HG03442 (cell line): ENCODE measurements at regions not wholly inside any gene's neighbourhood (a gene's known extent, or its start where the extent isn't known, plus 50 kb on each side); places are given as distances from the start of the nearest gene placed in this dataset.

Source experiments
- ATAC-seq: cut with Tn5 transposase; IDR thresholded peaks from one replicate; pipeline ENCODE4 v1.9.1; 2021; ENCODE audit warnings: mild to moderate bottlenecking, moderate library complexity; ENCODE audit not compliant: unreplicated experiment

- ATAC-seq, result no peak
Observed at GRCh38 chr7:25279705-25280104, 51.4 kb upstream of the NPVF start.

GRCh38 chr7:25280181-25280580 is 51.9 kb upstream of the NPVF start:
- ATAC-seq, result no peak

GRCh38 chr7:25282194-25282593 is 53.9 kb upstream of the NPVF start:
- no peak for ATAC-seq

- no peak for ATAC-seq
Observed at GRCh38 chr7:25286756-25287155, 58.5 kb upstream of the NPVF start.

- ATAC-seq, result no peak
Observed at GRCh38 chr7:25287291-25287690, 59.0 kb upstream of the NPVF start.

- ATAC-seq, result no peak
Observed at GRCh38 chr7:25288556-25289307, 60.4 kb upstream of the NPVF start.

GRCh38 chr7:25289518-25289917 is 61.2 kb upstream of the NPVF start:
- ATAC-seq, result no peak

GRCh38 chr7:25294624-25295023 is 66.3 kb upstream of the NPVF start:
- ATAC-seq, result no peak

- ATAC-seq, result no peak
Observed at GRCh38 chr7:25295387-25295786, 67.1 kb upstream of the NPVF start.

- ATAC-seq, result no peak
Observed at GRCh38 chr7:25296086-25296485, 67.8 kb upstream of the NPVF start.

GRCh38 chr7:25297278-25297677 is 69.0 kb upstream of the NPVF start:
- no peak for ATAC-seq

GRCh38 chr7:25303281-25304181 is 75.2 kb upstream of the NPVF start:
- ATAC-seq, result no peak

GRCh38 chr7:25304691-25305090 is 76.4 kb upstream of the NPVF start:
- ATAC-seq, result no peak

GRCh38 chr7:25305831-25306230 is 77.5 kb upstream of the NPVF start:
- ATAC-seq, result no peak

GRCh38 chr7:25307624-25308023 is 79.3 kb upstream of the NPVF start:
- ATAC-seq, result no peak

GRCh38 chr7:25308246-25308645 is 80.0 kb upstream of the NPVF start:
- ATAC-seq, result no peak

GRCh38 chr7:25308906-25309705 is 80.8 kb upstream of the NPVF start:
- ATAC-seq, result no peak

- no peak for ATAC-seq
Observed at GRCh38 chr7:25310896-25311295, 82.6 kb upstream of the NPVF start.

- no peak for ATAC-seq
Observed at GRCh38 chr7:25311346-25311745, 83.1 kb upstream of the NPVF start.

- ATAC-seq, result no peak
Observed at GRCh38 chr7:25312968-25313367, 84.7 kb upstream of the NPVF start.

GRCh38 chr7:25313526-25313925 is 85.2 kb upstream of the NPVF start:
- no peak for ATAC-seq
